GM12864 (cell line): ENCODE measurements at regions not wholly inside any gene's neighbourhood (a gene's known extent, or its start where the extent isn't known, plus 50 kb on each side); places are given as distances from the start of the nearest gene placed in this dataset.
A peak's percentile ranks its signal among the peaks of the same experiment; 100 is the strongest.

ENCODE experiments used
- DNase-seq: peaks from one replicate; pipeline ENCODE4 v3.0.0-alpha.2; 2011; ENCODE audit warnings: low read depth
- H3K4me3 ChIP-seq: 2 replicates; pipeline ENCODE4 v1.5.1; 2011; ENCODE audit warnings: mild to moderate bottlenecking, low read depth, low read length, control low read depth
- TF ChIP-seq, protein P1 (sequence below): IDR thresholded peaks from 2 replicates; pipeline ENCODE4 v1.5.1; 2011; ENCODE audit warnings: low read depth, mild to moderate bottlenecking, moderate library complexity, low read length, control low read depth, inconsistent platforms; ENCODE audit errors: missing control alignments

DNA sequence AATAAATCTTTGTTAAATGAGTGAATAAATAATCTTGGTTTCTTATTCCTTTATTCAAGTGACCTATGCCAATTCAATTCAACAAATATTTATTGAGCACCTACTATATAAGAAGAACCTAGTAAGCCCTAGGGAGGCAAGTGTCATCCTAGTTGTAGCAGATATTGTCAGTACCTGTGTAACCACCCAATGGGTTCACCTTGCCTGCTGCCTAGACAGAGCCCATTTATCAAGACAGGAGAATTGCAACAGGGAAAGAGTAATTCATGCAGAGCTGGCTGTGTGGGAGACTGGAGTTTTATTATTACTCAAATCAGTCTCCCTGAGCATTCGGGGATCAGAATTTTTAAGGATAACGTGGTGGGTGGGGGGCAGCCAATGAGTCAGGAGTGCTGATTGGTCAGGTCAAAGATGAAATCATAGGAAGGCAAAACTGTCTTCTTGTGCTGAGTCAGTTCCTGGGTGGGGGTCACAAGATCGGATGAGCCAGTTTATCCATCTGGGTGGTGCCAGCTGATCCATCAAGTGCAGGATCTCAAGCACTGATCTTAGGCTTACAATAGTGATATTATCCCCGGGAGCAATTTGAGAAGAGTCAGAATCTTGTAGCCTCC, 53.8 kb upstream of the KCNA3 start:
- no peak for DNase-seq
- no peak overlapping the region for H3K4me3 ChIP-seq
- TF ChIP-seq, protein P1, sequence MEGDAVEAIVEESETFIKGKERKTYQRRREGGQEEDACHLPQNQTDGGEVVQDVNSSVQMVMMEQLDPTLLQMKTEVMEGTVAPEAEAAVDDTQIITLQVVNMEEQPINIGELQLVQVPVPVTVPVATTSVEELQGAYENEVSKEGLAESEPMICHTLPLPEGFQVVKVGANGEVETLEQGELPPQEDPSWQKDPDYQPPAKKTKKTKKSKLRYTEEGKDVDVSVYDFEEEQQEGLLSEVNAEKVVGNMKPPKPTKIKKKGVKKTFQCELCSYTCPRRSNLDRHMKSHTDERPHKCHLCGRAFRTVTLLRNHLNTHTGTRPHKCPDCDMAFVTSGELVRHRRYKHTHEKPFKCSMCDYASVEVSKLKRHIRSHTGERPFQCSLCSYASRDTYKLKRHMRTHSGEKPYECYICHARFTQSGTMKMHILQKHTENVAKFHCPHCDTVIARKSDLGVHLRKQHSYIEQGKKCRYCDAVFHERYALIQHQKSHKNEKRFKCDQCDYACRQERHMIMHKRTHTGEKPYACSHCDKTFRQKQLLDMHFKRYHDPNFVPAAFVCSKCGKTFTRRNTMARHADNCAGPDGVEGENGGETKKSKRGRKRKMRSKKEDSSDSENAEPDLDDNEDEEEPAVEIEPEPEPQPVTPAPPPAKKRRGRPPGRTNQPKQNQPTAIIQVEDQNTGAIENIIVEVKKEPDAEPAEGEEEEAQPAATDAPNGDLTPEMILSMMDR, result no peak

GRCh38 chr1:110727246-110727645, 52.5 kb upstream of the KCNA3 start:
- peak overlapping the region; percentile 3; the same call in 1 of the 2 replicates for H3K4me3 ChIP-seq
- no peak for DNase-seq
- TF ChIP-seq, protein P1, result no peak

- TF ChIP-seq, protein P1, result no peak
- peak; percentile 72 for DNase-seq
- no peak overlapping the region; the same call in 1 of the 2 replicates for H3K4me3 ChIP-seq
These were observed 52.0 kb upstream of the KCNA3 start for GRCh38 chr1:110726755-110727154.
